ENCODE measurements at regions not wholly inside any gene's neighbourhood (a gene's known extent, or its start where the extent isn't known, plus 50 kb on each side); places are given as distances from the start of the nearest gene placed in this dataset.

DNA sequence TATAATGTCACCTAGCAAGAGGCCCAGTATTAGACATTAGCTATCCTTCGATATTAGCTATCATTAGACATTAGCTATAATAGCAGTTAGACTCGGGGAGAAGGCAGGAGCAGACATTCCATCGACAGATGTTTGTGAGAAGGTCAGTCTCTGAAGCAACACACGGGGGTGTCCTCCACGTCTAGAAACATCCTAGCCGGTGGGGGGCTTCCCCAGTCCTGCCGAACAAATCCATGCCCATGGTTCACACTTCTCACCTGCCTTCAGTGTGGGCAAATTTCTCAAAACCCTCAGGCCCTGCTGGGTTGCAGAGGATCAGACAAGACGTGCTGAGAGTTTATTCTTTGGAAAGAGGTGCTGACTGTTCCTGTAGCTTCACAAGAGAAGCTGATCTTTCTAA, 151.1 kb downstream of the IRF8 start:
- TF ChIP-seq, protein P1, sequence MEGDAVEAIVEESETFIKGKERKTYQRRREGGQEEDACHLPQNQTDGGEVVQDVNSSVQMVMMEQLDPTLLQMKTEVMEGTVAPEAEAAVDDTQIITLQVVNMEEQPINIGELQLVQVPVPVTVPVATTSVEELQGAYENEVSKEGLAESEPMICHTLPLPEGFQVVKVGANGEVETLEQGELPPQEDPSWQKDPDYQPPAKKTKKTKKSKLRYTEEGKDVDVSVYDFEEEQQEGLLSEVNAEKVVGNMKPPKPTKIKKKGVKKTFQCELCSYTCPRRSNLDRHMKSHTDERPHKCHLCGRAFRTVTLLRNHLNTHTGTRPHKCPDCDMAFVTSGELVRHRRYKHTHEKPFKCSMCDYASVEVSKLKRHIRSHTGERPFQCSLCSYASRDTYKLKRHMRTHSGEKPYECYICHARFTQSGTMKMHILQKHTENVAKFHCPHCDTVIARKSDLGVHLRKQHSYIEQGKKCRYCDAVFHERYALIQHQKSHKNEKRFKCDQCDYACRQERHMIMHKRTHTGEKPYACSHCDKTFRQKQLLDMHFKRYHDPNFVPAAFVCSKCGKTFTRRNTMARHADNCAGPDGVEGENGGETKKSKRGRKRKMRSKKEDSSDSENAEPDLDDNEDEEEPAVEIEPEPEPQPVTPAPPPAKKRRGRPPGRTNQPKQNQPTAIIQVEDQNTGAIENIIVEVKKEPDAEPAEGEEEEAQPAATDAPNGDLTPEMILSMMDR (IDR thresholded peaks at IDR 0.05), result no peak
- TF ChIP-seq EZH2 (IDR thresholded peaks at IDR 0.05), result no peak

Data from neural progenitor cell (in vitro differentiated cells).